ENCODE measurements at regions not wholly inside any gene's neighbourhood (a gene's known extent, or its start where the extent isn't known, plus 50 kb on each side); places are given as distances from the start of the nearest gene placed in this dataset.

- TF ChIP-seq CTCF (IDR thresholded peaks at IDR 0.05; ENCODE audit: extremely low read depth, insufficient read depth, missing control alignments): no peak
- in situ Hi-C loops (cut with MboI; ENCODE audit: low pct_unique_long_range_greater_than_20kb, low sequenced_read_pairs, unreplicated experiment): no loop called here
- no peak for DNase-seq (ENCODE audit: low spot score)
Observed at GRCh38 chr4:60128888-60129287, 1071.2 kb upstream of the ADGRL3 start.

- in situ Hi-C loops (cut with MboI; ENCODE audit: low pct_unique_long_range_greater_than_20kb, low sequenced_read_pairs, unreplicated experiment): no loop called here
- DNase-seq (ENCODE audit: low spot score): no peak
- no peak for TF ChIP-seq CTCF (IDR thresholded peaks at IDR 0.05; ENCODE audit: extremely low read depth, insufficient read depth, missing control alignments)
Observed at GRCh38 chr4:60129740-60130139, 1070.4 kb upstream of the ADGRL3 start.

GRCh38 chr4:60133375-60133774, 1066.8 kb upstream of the ADGRL3 start:
- DNase-seq (ENCODE audit: low spot score): no peak
- no peak for TF ChIP-seq CTCF (IDR thresholded peaks at IDR 0.05; ENCODE audit: extremely low read depth, insufficient read depth, missing control alignments)
- in situ Hi-C loops (cut with MboI; ENCODE audit: low pct_unique_long_range_greater_than_20kb, low sequenced_read_pairs, unreplicated experiment): no loop called here

GRCh38 chr4:60134099-60134498, 1066.0 kb upstream of the ADGRL3 start:
- in situ Hi-C loops (cut with MboI; ENCODE audit: low pct_unique_long_range_greater_than_20kb, low sequenced_read_pairs, unreplicated experiment): no loop called here
- DNase-seq (ENCODE audit: low spot score): no peak
- TF ChIP-seq CTCF (IDR thresholded peaks at IDR 0.05; ENCODE audit: extremely low read depth, insufficient read depth, missing control alignments): no peak

- in situ Hi-C loops (cut with MboI; ENCODE audit: low pct_unique_long_range_greater_than_20kb, low sequenced_read_pairs, unreplicated experiment): no loop called here
- no peak for TF ChIP-seq CTCF (IDR thresholded peaks at IDR 0.05; ENCODE audit: extremely low read depth, insufficient read depth, missing control alignments)
- no peak for DNase-seq (ENCODE audit: low spot score)
Observed at GRCh38 chr4:60155088-60155487, 1045.0 kb upstream of the ADGRL3 start.

- in situ Hi-C loops (cut with MboI; ENCODE audit: low pct_unique_long_range_greater_than_20kb, low sequenced_read_pairs, unreplicated experiment): no loop called here
- DNase-seq (ENCODE audit: low spot score): no peak
Observed at GRCh38 chr4:60173103-60173502, 1027.0 kb upstream of the ADGRL3 start.

More at GRCh38 chr4:60173103-60173502, 1027.0 kb upstream of the ADGRL3 start:
- no peak for TF ChIP-seq CTCF (IDR thresholded peaks at IDR 0.05; ENCODE audit: extremely low read depth, insufficient read depth, missing control alignments)

All from GM13977 (cell line).